Activated CD4-positive, alpha-beta T cell treated with anti-CD3 and anti-CD28 coated beads, Interleukin-10, Interleukin-2, amounts not matched to agents 100 ng/mL and 50 ng/mL, durations not matched to agents 16 hours and 8 hours (primary cell): ENCODE measurements at regions not wholly inside any gene's neighbourhood (a gene's known extent, or its start where the extent isn't known, plus 50 kb on each side); places are given as distances from the start of the nearest gene placed in this dataset.
A peak's percentile ranks its signal among the peaks of the same experiment; 100 is the strongest.

Experiments
- DNase-seq: peaks from one replicate; pipeline ENCODE4 v3.0.0-alpha.2; 2020

DNA sequence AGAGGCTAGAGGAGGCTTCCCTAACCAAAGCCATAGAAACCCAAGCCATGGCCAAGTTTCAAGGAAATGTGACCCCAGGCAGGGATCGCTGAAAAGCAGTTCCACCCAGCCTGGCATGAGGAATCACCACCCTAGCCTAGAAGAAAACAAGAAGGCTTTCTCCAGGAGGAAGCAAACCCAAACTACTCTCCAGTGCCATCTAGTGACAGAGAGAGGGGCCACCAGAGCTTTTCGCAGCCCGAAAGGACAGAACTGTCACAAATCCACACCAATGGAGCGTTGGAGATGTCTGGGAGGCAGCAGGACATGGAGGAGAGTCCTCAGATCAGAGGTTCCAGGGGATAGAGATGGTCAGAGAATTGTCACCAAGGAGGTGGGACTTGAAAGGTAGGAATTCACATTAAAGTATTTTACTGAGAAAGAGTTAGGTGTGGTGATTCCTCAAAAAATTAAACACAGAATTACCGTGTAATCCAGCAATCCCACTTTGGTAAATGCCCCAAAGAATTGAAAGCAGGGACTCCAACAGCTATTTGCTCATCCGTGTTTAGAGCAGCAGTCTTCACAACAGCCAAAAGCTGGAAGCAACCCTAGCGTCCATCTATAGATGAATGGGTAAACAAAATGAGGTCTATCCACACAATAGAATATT is 67.3 kb upstream of the NUP50 start:
- peak; percentile 57 for DNase-seq

DNA sequence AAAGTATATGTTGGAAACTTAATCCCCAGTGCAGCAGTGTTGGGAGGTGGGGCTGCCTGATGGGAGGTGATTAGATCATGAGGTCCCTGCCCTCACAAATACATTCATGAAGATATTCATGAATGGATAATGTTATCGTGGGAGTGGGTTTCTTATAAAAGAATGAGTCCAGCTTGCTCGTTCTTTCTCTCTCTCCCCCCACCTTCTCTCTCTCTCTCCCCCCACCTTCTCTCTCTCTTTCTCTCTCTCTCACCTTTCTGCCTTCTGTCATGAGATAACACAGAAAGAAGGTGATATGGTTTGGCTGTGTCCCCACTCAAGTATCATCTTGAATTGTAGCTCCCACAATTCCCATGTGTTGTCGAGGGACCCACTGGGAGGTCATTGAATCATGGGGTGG is 66.7 kb upstream of the NUP50 start:
- no peak for DNase-seq

DNA sequence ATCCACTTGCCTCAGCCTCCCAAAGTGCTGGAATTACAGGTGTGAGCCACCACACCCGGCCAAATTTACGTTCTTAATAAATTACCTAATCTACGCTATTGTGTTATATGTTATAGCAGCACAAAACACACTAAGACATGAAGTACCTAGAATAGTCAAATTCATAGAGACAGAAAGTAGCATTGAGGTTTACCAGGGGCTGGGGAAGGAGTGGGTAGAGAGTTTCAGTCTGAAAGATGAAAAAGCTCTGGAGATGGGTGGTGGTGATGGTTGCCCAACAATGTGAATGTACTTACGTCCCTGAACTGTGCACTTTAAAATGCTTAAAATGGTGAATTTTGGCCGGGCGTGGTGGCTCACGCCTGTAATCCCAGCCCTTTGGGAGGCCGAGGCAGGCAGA is 65.7 kb upstream of the NUP50 start:
- no peak for DNase-seq

DNA sequence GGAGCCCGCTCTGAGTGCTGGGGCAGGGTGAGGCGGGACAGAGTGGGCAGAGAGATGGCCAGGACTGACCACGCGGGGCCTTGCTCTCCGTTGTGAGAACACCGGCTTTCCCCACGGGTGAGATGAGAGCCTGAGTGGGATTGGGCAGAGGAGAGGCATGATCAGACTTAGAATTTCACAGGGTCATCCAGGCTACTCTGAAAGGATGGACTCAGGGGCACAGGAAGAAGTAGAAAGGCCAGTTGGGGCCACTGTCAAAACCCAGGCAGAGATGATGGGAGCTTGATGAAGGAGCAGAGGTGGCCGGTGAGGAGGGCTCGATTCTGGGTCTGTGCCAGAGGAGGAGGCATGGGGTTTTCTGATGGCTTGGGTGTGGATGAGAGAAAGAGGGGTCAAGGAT is 63.8 kb upstream of the NUP50 start:
- no peak for DNase-seq

DNA sequence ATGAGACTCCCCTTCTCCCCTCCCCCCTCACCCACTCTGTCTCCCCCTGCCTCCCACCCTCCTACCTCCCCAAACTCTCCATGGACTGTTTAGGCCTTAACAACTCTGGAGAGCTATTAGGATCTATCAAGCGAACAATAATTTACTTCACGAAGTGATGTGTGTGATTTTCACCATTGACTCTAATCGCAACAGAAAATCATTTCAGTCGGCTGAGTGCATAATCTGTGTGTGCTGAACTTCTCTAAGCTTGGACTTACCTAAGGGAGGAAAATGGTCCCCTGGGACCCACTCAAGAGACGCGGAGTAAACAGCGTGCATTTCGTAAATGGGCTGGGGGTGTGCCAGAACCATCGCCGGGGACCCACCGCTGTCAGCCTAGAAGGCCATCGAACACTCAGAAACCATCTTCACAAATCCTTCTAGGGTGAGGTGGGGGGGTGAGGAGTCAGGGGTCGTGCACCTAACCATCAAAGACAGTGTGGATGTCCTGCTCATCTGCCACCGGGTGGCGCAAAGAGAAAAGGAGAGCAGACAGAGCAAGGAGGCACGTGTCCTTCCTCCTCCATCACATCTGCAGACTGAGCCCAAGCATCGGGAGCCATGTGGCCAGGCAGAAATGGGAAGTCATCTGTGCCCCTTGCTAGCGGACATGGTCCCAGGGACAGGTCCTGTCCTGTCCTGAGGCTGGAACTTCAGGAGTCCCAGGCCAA is 62.1 kb upstream of the NUP50 start:
- DNase-seq: peak; percentile 41

DNA sequence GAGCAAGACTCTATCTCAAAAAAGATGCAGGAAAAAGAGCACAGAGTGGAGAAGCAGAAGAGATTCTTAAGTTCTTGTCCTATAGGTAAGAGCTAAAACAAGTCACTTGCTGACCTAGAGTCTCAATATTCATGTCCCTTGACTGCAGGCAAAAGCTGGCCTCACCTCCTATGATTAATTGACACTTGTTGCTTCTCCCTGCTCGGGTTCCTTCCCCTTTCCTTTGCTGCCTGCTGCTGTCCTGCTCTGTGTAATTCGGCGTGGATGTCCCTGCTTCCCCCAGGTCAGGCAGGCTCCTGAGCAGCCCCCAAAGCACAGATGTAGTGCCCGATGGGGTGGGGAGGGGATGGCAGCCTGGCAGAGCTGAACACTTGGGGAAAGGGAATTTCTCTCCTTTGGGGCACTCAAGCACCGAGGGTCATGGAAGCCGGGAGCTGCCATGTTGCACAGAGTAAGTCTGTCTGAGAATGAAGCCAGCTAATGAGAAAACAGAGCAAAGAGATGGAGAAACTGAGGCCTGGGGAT is 60.8 kb upstream of the NUP50 start:
- no peak for DNase-seq

DNA sequence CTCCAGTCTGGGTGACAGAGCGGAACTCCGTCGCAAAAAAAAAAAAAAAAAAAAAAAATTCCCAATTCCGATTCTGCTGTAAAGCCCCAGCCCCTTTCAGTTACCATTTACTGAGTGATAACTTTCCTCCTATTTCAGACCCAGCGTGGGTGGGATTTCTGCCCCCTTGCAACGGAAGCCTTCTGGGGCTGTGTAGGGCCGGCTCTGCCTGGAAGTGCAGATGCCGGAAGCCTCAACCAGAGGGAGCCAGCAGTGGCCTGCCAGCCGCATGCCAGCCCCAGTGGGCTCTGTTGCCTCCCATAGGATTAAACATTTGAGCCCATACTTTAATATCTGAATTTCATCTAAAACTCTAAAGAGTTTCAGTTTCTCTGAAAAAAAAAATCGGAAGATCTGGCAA is 60.0 kb upstream of the NUP50 start:
- no peak for DNase-seq

DNA sequence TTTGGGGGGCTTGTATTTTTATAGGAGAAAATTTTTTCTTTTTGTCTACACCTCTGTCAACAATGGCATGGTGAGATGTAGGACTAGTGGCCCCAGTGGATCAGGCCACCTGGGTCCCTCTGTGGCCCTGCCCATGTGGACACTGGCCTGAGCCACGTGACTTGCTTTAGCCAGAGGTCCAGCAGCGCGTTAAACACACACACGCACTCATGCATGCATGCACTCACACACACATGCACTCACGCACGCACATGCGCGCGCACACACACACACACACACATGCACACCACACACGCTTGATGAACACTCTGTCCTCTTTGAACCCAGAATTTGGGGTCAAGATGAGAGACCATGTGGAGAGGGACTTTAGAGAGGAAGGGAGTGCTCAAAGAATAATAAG is 59.4 kb upstream of the NUP50 start:
- no peak for DNase-seq

DNA sequence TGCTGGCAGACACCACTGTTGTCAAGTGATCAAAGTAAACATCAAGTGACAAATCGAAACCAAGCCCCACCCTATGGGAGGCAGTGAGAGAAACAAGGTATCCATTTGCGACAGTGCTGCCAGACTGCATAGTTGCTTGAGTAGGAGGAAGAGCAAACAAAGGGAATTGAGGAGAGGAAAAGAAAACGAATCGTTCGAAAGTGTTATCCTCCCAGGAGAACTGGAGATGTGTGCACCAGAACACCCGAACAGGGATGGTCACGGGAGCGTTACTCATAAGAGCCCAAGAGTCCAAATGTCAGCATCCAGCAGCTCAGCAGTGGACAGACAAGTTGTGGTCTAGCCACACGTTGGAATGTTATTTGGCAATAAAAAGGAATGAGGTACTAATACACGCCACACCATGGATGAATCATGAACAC is 58.4 kb upstream of the NUP50 start:
- DNase-seq: no peak

DNA sequence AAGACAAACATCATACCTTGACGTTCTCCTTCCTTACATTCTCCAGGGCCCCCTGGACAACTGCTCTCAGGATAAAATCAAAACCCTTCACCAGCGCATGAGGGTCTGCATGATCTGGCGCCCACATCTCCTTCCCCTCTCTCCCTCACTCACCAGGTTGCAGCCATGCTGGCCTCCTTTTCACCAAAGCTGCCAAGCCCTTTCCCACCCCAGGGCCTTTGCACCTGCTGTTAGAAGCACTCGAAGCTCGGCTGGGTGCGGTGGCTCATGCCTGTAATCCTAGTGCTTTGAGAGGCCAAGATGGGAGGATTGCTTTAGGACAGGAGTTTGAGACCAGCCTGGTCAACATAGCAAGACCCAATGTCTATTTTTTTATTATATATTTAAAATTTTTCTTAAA is 56.1 kb upstream of the NUP50 start:
- DNase-seq: no peak

DNA sequence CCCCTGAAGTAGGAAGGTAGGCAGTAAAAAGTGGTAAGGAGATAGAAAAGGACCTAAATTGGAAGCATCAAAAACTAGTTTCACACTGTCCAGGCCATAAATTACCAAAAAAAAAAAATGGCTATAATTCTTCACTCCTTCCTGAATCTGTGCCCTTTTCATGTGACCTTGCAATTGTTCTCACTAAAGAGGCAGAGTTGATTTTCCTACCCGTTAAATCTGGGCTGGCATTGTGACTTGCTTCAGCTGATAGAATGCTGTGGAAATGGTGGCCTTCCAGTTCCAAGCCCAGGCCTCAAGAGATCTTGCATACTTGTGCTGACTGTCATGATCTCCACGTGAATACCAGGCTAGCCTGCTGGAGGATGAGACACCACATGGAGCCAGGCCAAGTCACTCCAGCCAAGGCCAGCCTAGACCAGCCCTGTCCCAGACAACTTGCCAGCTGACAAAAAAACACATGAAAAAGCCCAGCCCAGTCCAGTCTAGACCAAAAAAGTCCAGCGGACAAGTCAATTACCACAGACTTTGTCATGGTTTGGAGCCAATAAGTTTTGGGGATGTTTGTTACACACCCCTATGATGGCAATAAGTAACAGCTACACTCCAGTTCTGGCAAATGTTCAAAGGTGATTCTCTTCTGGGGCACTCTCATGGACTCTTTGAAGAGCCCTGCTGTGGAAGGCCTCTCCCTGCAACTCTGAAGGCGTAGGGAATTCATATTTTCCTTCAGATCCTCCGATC is 51.4 kb upstream of the NUP50 start:
- DNase-seq: no peak
